GM23338 (cell line): ENCODE measurements at regions not wholly inside any gene's neighbourhood (a gene's known extent, or its start where the extent isn't known, plus 50 kb on each side); places are given as distances from the start of the nearest gene placed in this dataset.
A peak's percentile ranks its signal among the peaks of the same experiment; 100 is the strongest.

Experiments
- ATAC-seq: fragments of 200-7000 bp; cut with Tn5 transposase; 3 replicates; pipeline ENCODE4 v1.9.1; 2020
- DNase-seq: peaks from one replicate; pipeline ENCODE4 v3.0.0-alpha.2; 2015; ENCODE audit warnings: low spot score
- H2AFZ ChIP-seq: fragments of 200-600 bp; sonication (generic); 2 replicates; pipeline ENCODE4 v1.8.0; 2016; ENCODE audit warnings: antibody characterized with exemption, mild to moderate bottlenecking, moderate library complexity
- H3F3A ChIP-seq: fragments of 200-600 bp; sonication (generic); replicated peaks from 2 replicates; pipeline ENCODE4 v1.8.0; 2017; ENCODE audit warnings: antibody characterized with exemption, mixed run types, low read depth
- H3K27ac ChIP-seq: fragments of 200-600 bp; sonication (generic); 2 replicates; pipeline ENCODE4 v1.6.1; 2016; ENCODE audit warnings: low read depth
- H3K27me3 ChIP-seq: fragments of 200-600 bp; sonication (generic); 2 replicates; pipeline ENCODE4 v1.8.0; 2016; ENCODE audit warnings: mild to moderate bottlenecking, mixed run types, moderate library complexity; ENCODE audit not compliant: insufficient read depth
- H3K36me3 ChIP-seq: fragments of 200-600 bp; sonication (generic); 2 replicates; pipeline ENCODE4 v1.8.0; 2016; ENCODE audit warnings: mild to moderate bottlenecking; ENCODE audit not compliant: insufficient read depth
- H3K4me1 ChIP-seq: fragments of 200-600 bp; sonication (generic); 2 replicates; pipeline ENCODE4 v1.8.0; 2016; ENCODE audit warnings: mild to moderate bottlenecking, moderate library complexity; ENCODE audit not compliant: insufficient read depth
- H3K4me2 ChIP-seq: fragments of 200-600 bp; sonication (generic); 2 replicates; pipeline ENCODE4 v1.7.1; 2017; ENCODE audit warnings: mixed run types
- H3K4me3 ChIP-seq: fragments of 200-600 bp; sonication (generic); 2 replicates; pipeline ENCODE4 v1.6.1; 2016; ENCODE audit warnings: mixed run types
- H3K79me2 ChIP-seq: fragments of 200-600 bp; sonication (generic); replicated peaks from 2 replicates; pipeline ENCODE4 v1.8.0; 2017; ENCODE audit warnings: mild to moderate bottlenecking; ENCODE audit not compliant: insufficient read depth
- H3K9me2 ChIP-seq: fragments of 200-600 bp; sonication (generic); 2 replicates; pipeline ENCODE4 v1.8.0; 2017; ENCODE audit not compliant: insufficient read depth
- H4K20me1 ChIP-seq: fragments of 200-600 bp; sonication (generic); replicated peaks from 2 replicates; pipeline ENCODE4 v1.8.0; 2017; ENCODE audit warnings: mild to moderate bottlenecking; ENCODE audit not compliant: insufficient read depth
- H3K27ac Mint-ChIP-seq: 2 replicates; pipeline ENCODE4 v1.8.0; 2020; ENCODE audit warnings: inconsistent platforms, mild to moderate bottlenecking, moderate library complexity, mixed read lengths
- H3K27me3 Mint-ChIP-seq: 3 replicates; pipeline ENCODE4 v1.8.0; 2022; ENCODE audit warnings: low read depth, mild to moderate bottlenecking, moderate library complexity, mixed read lengths, inconsistent platforms; ENCODE audit not compliant: insufficient read depth, poor library complexity
- H3K36me3 Mint-ChIP-seq: 3 replicates; pipeline ENCODE4 v1.8.0; 2021; ENCODE audit warnings: low read depth, mild to moderate bottlenecking, inconsistent platforms, moderate library complexity, mixed read lengths
- H3K4me1 Mint-ChIP-seq: 3 replicates; pipeline ENCODE4 v1.8.0; 2020; ENCODE audit warnings: mild to moderate bottlenecking, inconsistent platforms, mixed read lengths
- H3K4me3 Mint-ChIP-seq: 3 replicates; pipeline ENCODE4 v1.8.0; 2021; ENCODE audit warnings: moderate library complexity, mild to moderate bottlenecking, inconsistent platforms, mixed read lengths
- H3K9me3 Mint-ChIP-seq: 3 replicates; pipeline ENCODE4 v1.8.0; 2020; ENCODE audit warnings: moderate library complexity, mild to moderate bottlenecking, inconsistent platforms, mixed read lengths
- CREB1 ChIP-seq: fragments of 250-450 bp; sonication (Bioruptor Pico); IDR thresholded peaks from 2 replicates; pipeline ENCODE4 v1.5.0; 2020; ENCODE audit warnings: low read depth, mild to moderate bottlenecking, moderate library complexity
- CTCF ChIP-seq, 2 experiments: fragments of 200-600 bp in 1 of 2; sonication (generic) in 1 of 2; conservative IDR thresholded peaks; 2 replicates each; pipeline versions ENCODE4 v1.5.1 to v1.6.1; 2016 to 2017; ENCODE audit warnings: antibody characterized with exemption in 2 of 2, low read depth in 2 of 2, mild to moderate bottlenecking in 2 of 2, moderate library complexity in 1 of 2
- EZH2 ChIP-seq: fragments of 200-600 bp; sonication (generic); IDR thresholded peaks from one replicate; pipeline ENCODE4 v1.8.0; 2017; ENCODE audit warnings: antibody characterized with exemption, mild to moderate bottlenecking, low read depth; ENCODE audit not compliant: unreplicated experiment
- EZH2phosphoT487 ChIP-seq: fragments of 200-600 bp; sonication (generic); IDR thresholded peaks from one replicate; pipeline ENCODE4 v1.8.1; 2018; ENCODE audit warnings: antibody characterized with exemption; ENCODE audit not compliant: unreplicated experiment
- JUNB ChIP-seq: IDR thresholded peaks from one replicate; pipeline ENCODE4 v1.6.1; 2016; ENCODE audit warnings: antibody characterized with exemption; ENCODE audit not compliant: unreplicated experiment
- STAT1 ChIP-seq: IDR thresholded peaks from one replicate; pipeline ENCODE4 v1.6.1; 2016; ENCODE audit warnings: antibody characterized with exemption; ENCODE audit not compliant: unreplicated experiment
- ZNF114 ChIP-seq: fragments of 250-450 bp; sonication (Bioruptor Pico); IDR thresholded peaks from 2 replicates; pipeline ENCODE4 v1.5.0; 2020; ENCODE audit warnings: mild to moderate bottlenecking, moderate library complexity
- ZNF462 ChIP-seq: fragments of 250-450 bp; sonication (Bioruptor Pico); IDR thresholded peaks from 2 replicates; pipeline ENCODE4 v1.5.0; 2020; ENCODE audit warnings: mild to moderate bottlenecking, moderate library complexity

GRCh38 chr12:65651060-65651459, 173.2 kb upstream of the HMGA2 start (continued):
- TF ChIP-seq CTCF (conservative IDR thresholded peaks at IDR 0.05; ENCODE audit: low read depth in 2 of 2) (no peak), EZH2 (no peak), CREB1 (CRISPR knock-in tag) (no peak)

GRCh38 chr12:65653321-65653720, 171.0 kb upstream of the HMGA2 start:
- Histone ChIP-seq H3K27ac (no peak overlapping the region), H3K36me3 (no peaks in the 10 kb centered on the region), H3K79me2 (no peaks in the 10 kb centered on the region), H2AFZ (no peak overlapping the region), H3F3A (no peaks in the 10 kb centered on the region), H3K4me2 (peak overlapping the region; percentile 19), H3K4me1 (peaks cover 12% of the 10 kb centered on the region), H3K27me3 (no peaks in the 10 kb centered on the region), H3K4me3 (no peak overlapping the region), H4K20me1 (no peaks in the 10 kb centered on the region), H3K9me2 (no peaks in the 10 kb centered on the region)
- no peak for TF ChIP-seq JUNB
- no peak for TF ChIP-seq STAT1
- no peak for TF ChIP-seq EZH2
- no peak for TF ChIP-seq ZNF462
- no peak for TF ChIP-seq CREB1 (CRISPR knock-in tag)
- TF ChIP-seq EZH2phosphoT487 = no peak
- no peak for TF ChIP-seq ZNF114
- no peak overlapping the region for H3K27ac Mint-ChIP-seq
- H3K9me3 Mint-ChIP-seq = no peaks in the 10 kb centered on the region
- H3K36me3 Mint-ChIP-seq = no peaks in the 10 kb centered on the region
- DNase-seq = no peak
- H3K4me3 Mint-ChIP-seq = no peak overlapping the region
- H3K4me1 Mint-ChIP-seq = peaks cover 28% of the 10 kb centered on the region
- ATAC-seq = no peak
- peaks cover 3% of the 10 kb centered on the region for H3K27me3 Mint-ChIP-seq
